GM18951 (cell line): ENCODE measurements at regions not wholly inside any gene's neighbourhood (a gene's known extent, or its start where the extent isn't known, plus 50 kb on each side); places are given as distances from the start of the nearest gene placed in this dataset.

Experiments used
- POLR2A ChIP-seq: IDR thresholded peaks from 4 replicates; pipeline ENCODE4 v1.6.1; 2011; ENCODE audit warnings: mild to moderate bottlenecking; ENCODE audit not compliant: insufficient read length, insufficient read depth; ENCODE audit errors: extremely low read depth
- in situ Hi-C: fragments of 300-500 bp; cut with MboI; formaldehyde crosslinking; loops from one replicate; pipeline ENCODE4 v1.12.0; 2022; ENCODE audit warnings: low sequenced_read_pairs, mixed read lengths, inconsistent platforms; ENCODE audit not compliant: unreplicated experiment

DNA sequence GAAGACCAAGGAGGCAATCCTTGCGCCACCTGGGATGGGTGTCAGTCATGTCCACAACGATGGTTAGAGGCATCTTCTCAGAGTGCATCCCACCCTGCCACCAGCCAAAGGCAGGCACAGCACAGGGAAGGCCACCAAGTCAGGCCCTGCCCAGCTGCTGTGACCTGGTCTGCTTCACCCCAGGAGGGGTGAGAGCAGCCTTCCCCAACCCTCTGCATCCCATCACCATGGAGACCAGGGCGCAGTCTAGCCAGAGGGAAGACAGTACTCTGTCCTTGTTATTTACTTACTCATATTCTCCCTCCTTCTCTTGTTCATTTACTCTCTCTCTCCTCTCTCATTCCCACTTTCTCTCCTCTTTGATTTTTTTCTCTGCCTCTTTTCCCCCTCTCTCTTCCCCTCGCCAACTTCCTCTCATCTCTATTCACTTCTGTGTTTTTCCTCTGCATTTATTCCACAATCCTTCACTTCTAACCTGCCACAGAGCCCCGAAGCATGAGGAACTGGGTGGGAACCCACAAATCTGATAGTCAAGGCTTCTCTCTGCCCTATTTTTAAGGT, 749.4 kb downstream of the UQCRFS1 start:
- TF ChIP-seq POLR2A: no peak
- in situ Hi-C loops: no loop called here

DNA sequence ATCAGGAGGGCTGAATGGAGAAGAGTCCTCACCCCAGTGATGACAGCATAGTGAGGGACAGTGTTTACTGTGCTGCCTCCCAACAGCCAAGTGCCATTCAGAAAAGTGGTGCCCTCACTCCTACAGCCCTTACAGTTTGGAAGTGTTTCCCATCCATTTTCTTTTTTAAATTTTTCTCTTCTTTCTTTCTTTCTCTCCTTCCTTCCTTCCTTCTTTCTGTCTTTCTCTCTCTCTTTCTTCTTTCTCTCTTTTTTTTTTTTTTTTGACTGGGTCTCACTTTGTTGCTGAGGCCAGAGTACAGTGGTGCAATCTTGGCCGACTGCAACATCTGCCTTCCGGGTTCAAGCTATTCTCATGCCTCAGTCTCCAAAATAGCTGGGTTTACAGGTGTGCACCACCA, 755.3 kb downstream of the UQCRFS1 start:
- in situ Hi-C loops: no loop called here
- TF ChIP-seq POLR2A: no peak

DNA sequence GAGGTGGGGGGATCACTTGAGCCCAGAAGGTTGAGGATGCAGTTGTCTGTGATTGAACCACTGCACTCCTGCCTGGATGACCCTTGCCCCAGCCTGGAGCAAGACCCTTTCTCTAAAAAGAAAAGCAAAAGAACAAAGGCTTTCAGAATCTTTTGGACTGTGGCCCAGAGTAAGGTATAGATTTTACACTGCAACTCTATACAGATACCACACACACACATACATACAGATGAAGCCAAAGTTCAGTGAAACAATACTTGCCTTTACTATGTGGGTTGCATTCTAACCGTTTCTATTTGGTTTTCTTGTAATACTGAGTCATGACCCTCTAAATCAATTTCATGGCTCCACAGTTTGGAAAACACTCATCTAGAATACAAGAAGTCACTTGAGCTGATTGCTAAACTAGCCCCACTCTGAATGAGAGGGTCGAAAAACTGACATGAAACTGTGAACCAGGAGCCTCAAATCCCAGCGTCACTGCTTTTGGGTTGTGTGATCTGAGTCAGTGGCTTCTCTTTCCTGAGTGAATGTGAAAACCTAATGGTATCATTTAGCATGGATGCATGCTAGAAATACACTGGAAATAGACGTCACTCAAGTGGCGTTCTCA, 756.1 kb downstream of the UQCRFS1 start:
- in situ Hi-C loops: no loop called here
- no peak for TF ChIP-seq POLR2A

DNA sequence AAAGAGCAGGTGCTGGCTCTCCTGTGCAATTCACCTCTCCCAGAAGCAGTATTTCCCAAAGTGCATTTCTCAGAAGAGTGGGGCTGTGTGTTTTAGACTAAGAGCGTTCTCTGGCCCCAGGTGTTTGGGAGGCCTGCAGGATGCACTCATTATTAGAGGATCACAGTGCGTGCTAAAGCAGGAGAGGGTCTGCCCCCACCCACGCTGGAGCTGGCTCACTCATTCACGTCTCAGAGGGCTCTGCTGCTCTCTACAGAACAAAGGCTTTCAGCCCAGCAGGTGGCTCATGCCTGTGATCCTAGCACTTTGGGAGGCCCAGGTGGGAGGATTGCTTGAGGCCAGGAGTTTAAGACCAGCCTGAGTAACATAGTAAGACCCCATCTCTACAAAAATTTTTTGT, 756.7 kb downstream of the UQCRFS1 start:
- no peak for TF ChIP-seq POLR2A
- in situ Hi-C loops: no loop called here

DNA sequence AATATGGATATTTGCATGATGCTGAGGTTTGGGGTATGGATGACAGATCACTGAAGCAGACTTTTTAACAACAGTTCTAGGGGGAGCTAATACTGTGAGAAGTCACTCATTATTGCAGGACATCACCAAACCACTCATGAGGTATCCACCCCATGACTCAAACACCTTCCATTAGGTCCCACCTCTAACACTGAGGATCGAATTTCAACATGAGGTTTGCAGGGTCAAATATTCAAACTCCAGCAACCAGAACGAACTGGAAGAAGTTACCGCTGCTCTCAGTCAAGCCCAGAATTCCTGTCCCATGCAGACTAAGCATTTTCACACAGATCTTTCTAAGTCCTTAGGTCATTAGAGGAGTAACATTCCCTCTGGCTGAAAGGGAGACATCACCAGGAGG, 758.9 kb downstream of the UQCRFS1 start:
- in situ Hi-C loops: no loop called here
- TF ChIP-seq POLR2A: no peak

DNA sequence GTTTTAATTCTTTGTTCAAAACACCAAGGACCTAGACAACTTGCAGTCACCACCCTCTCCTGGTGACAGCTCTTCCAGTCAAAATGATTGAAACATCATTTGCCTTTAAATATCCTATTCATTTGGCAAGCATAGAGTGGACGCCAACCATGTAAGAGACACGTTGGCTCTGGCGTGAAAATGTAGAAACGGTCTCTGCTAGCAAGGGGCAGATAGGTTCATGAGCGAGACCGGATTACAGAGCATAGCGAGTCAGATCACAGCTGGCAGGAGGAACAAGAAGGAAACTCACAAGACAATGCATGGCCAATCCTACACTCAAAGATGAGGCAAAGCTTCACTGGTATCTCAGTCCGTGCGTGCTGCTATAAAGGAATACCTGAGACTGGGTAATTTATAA, 759.5 kb downstream of the UQCRFS1 start:
- in situ Hi-C loops: no loop called here

DNA sequence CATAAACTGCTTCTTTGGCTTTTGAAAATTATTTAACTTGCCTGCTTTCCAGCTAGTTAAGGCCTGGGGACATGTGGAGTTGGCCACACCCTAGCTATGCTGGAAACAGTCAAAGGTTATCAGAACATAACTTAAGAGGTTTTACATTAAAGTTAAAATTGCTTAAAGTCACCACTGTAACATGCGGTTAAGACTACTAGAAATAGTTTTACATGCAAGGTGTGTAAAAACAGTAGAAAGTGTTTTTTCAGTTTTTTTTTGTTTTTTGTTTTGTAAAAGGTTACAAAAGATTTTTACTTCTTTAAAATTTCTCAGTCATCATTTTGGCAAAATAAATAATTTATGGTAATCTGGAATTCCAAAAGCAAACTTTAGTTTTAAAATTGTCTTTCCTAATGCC, 763.1 kb downstream of the UQCRFS1 start:
- TF ChIP-seq POLR2A: no peak
- in situ Hi-C loops: no loop called here

More for the DNA sequence above, 759.5 kb downstream of the UQCRFS1 start:
- TF ChIP-seq POLR2A: no peak

DNA sequence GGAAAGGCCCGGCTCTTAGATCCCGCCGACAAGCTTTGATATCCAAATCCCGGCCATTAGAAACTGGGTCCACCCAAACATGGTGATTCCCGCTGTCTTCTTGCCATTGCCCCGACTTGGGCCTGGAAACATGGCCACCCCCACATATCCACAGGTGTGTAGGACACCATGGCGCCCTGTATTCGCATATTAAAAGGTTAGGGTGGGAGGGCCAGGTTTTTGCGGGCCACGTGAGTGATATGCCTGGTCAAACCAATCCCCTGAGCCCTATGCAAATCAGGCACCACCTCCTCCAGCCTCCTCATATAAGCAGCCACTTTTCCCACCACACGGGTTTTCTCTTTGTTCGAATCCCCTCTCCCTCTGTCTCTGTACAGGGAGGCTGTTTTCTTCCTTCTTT, 766.4 kb downstream of the UQCRFS1 start:
- in situ Hi-C loops: no loop called here
- TF ChIP-seq POLR2A: no peak

DNA sequence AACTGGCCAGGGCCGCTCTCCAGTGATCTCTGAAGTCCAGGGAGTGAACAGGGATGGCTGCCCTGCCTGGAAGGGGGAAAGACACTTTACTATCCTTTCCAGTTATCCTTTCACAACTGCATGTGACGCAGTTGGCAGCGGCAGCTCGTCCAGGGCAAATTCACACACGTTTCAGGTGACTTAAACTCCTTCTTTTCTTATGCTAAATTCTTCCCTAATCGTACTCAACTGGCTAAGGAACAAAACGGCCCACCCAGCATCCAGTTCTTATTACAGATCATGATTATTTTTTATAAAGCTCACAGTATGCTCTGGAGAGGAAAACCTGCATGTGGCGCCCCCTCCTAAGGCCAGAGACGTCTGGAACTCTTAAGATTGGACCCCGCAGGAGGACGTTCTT, 767.1 kb downstream of the UQCRFS1 start:
- no peak for TF ChIP-seq POLR2A
- in situ Hi-C loops: no loop called here

DNA sequence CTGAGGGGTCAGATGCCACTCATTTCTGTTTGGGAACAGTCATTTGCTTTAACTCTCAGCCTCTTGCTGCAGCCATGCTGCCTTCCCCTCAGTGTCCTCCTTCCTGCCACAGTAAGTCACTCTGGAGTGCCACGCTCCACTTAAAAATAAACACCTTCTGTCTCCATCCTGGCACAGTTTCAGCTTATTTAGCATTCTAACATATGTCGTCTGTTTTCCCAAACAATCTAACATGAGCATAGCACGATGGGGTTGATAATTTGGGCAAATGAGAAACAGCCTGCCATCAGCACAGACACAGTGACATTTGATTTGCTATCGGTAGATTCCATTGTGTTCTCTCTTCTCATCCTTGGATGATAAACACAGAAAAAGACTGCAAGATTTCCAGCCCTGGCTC, 768.6 kb downstream of the UQCRFS1 start:
- no peak for TF ChIP-seq POLR2A
- in situ Hi-C loops: no loop called here

DNA sequence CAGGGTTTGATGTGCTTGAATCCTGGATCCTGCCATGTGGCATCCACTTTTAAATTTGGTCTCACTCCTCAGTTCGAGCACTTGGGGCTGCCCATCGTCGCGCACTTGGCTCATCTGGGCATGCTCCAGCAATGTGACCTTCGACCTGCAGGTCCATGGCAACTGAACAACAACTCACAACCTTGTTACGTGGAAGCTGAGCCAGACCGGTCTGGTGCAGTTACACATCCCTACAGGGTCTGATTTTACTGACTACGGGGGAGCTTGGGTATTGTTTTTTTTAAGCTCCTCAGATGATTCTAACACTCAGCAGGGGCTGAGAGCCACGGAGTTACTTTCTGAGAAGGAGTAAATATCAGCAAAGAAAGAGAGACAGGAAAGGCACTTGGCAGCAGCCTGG, 769.6 kb downstream of the UQCRFS1 start:
- TF ChIP-seq POLR2A: no peak
- in situ Hi-C loops: no loop called here

DNA sequence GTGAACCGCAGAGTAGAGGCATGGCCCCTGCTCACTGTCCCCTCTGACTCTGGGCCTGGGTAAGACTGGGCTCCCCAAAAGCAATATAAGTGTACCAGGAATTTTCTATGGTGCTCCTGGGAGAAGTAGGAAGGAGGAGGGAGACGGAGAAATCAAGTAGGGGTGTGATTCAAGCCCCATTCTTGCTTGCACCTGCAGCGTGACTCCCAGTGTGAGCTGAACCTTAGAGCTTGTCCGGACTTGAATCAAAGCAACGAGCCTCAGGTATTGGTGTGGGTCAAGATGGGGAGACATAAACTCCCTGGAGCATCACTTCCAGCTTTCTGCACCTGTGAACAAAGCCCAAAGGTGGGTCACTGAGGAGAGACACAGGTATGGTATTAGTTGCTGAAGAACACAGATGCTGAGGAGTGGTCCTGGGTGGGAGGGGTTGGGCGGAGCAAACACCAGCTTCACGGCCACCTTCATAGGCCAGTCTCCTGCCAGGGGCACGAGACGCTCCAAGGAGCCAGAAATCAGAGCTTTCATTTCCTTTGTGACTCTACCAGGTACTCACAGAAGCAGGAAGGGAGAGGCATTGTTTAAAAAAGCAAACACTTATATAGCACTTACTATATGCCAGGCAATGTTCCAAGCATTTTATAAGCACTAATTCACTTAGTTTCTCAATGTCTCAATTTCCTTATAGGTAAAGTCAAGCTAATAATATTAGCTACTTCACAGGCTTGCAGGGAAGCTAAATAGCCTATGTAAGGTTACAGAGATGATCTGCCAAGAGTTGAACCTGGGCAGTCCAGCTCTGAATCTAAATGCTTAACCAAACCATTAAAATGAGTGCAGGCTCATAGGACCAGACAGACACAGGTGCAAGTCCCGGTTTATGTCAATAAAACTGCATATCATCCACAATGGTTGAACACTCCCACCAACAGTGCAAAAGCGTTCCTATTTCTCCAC, 775.3 kb downstream of the UQCRFS1 start:
- no peak for TF ChIP-seq POLR2A
- in situ Hi-C loops: no loop called here

DNA sequence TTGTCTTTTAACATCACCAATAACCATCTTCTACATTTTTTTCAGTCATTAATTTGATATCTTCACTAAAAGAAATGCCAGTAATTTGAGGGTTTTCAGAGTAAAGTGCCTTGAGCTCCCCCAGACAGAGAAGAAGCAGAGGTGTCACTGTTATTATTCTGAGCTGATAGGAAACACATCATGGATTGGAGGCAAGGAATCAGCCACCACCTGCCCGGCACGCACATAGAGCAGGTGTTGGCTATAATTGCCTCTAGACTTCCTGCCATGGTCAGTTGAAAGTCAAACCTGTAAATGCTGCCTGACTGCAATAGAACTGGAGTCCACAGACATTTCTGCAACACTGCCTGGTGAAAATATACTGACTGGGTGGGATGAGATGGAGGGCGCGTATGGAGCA, 776.6 kb downstream of the UQCRFS1 start:
- in situ Hi-C loops: no loop called here
- TF ChIP-seq POLR2A: no peak
